Activated CD4-positive, CD25-positive, alpha-beta regulatory T cell treated with anti-CD3 and anti-CD28 coated beads, Interleukin-2, amount 50 U/mL, for 24 hours (primary cell): ENCODE measurements at regions not wholly inside any gene's neighbourhood (a gene's known extent, or its start where the extent isn't known, plus 50 kb on each side); places are given as distances from the start of the nearest gene placed in this dataset.

Experiments used
- ATAC-seq, 2 donors: fragments of 150-1000 bp; cut with Tn5 transposase; one replicate each; pipeline ENCODE4 v1.10.0; 2021; ENCODE audit warnings: mild to moderate bottlenecking in 1 of 2, moderate library complexity in 1 of 2

GRCh38 chr1:238152119-238152518 lies 261.4 kb upstream of the ZP4 start:
- no peak for ATAC-seq

GRCh38 chr1:238143038-238143437 lies 252.3 kb upstream of the ZP4 start:
- no peak for ATAC-seq

DNA sequence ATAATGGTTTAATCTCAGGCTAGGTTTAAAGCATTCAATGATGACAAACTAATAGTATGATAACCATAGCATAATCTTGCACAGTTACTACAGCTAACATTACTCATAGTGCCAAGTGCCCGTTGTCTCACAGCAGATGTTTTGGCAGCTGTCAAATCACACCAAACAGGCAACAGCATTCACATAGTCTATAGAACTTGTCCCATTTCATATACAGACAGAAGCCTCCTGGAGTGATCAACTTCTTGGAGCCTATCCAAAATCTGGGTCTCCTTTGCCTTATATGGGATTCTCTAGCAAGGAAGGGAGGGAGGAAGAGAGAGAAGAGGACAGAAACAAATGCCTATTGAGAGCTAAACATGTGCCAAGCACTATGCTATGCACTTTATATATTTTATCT lies 250.6 kb upstream of the ZP4 start:
- no peak for ATAC-seq

GRCh38 chr1:238139713-238140112 lies 249.0 kb upstream of the ZP4 start:
- ATAC-seq, result no peak

- ATAC-seq, result no peak
These were observed 247.4 kb upstream of the ZP4 start for GRCh38 chr1:238138059-238138626.

DNA sequence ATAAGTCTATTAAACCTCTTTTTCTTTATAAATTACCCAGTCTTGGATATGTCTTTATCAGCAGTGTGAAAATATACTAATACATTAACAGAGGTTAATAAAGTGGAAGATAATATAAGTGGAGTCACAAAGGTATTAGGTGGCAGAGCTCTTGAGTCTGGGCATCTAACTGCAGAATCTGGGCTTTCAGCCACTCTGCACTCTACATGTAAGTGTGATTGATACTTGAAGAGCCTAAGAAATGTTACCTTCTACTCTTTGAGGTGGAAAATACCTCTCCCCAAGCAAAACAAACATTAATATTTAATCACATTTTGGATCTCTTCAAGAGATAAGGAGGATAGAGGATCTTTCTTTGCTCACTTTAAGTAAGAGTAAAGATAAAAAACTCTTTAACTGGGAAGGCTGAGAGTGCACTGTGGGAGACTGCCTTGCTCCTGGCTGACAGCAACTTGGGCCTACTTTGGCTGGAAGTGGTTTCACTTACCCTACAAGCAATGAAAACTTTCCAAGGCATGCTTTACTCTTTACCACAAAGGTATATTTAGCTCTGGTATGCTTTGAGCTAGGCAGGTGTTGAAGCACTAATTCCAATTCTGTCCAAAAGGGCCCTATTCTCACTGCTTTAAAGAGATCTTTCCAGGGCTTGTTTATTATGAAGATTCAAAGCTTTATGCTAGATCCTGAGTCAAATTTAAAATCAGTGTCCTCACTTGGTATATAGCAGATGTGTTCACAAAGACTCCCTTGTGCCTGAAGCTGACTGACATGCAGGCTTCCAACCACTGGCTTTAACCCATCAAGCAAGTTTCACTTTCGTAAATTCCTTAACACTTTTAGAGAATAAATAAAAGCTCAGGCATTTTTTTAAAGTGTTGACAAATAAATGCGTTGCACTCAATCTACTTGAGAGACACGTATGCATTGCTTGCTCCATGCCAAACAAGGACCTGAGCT lies 245.3 kb upstream of the ZP4 start:
- no peak for ATAC-seq

GRCh38 chr1:238129677-238130076 lies 239.0 kb upstream of the ZP4 start:
- no peak for ATAC-seq

- ATAC-seq, result no peak
These were observed 232.5 kb upstream of the ZP4 start for GRCh38 chr1:238123201-238123600.

DNA sequence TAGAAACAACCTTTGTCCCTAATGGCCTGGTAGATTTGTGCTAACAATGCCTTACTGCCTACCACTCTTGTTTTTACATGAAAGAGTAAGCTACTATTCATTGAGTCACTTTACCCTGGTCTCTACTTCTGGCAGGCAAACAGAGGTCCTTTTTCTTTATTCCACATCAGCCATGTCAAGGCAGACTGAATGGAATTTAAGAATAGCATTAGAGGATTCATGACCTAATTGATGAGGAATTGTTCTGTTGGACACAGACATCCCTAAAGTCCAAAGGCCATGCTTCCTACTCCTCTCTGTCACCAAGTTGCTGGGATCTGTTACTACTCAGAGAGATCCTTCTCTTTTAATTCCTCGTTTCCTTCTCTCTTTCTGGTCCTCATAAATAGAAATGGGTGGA lies 229.1 kb upstream of the ZP4 start:
- ATAC-seq, result no peak

GRCh38 chr1:238119060-238119459 lies 228.3 kb upstream of the ZP4 start:
- no peak for ATAC-seq

- no peak for ATAC-seq
These were observed 225.1 kb upstream of the ZP4 start for GRCh38 chr1:238115852-238116251.

- ATAC-seq, result no peak
These were observed 222.4 kb upstream of the ZP4 start for GRCh38 chr1:238112952-238113621.

DNA sequence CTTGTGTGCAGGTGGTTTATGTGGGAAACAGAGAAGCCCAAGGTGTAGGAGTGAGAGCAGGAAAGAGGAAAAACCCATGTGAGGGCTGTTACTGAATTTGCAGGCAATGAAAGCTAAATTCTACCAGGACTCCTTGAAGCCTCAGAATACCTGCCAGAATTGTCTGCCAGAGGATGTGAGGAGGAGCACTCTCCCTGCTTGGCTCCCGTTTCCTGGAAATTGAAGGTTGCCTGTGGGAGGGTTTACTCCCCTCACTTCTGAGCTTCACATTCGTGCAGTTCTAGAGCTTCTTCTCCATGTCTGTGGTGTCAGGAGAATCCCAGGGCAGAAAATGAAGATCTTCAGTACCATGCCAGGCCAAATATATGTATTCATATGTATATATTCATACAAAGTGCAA lies 220.8 kb upstream of the ZP4 start:
- ATAC-seq, result no peak

DNA sequence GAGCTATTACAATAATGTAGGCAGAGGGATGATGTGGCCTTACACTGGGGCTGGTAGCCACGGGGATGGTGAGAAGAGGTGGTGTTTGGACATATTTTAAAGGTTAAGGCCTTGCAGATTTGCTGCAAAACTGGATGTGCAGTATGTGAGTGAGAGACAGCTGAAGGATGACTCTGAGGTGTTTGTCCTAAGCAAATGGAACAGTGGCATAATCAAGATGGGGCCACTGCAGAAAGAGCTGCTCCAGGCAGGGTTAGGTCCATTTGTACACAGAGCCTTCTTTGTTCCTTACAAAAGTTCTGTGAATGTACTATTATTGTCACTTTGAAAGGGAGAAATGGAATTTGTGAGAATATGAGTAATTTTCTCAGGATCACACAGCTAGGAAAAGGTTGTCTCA lies 220.4 kb upstream of the ZP4 start:
- ATAC-seq, result no peak

- no peak for ATAC-seq
These were observed 217.7 kb upstream of the ZP4 start for GRCh38 chr1:238108417-238108816.

DNA sequence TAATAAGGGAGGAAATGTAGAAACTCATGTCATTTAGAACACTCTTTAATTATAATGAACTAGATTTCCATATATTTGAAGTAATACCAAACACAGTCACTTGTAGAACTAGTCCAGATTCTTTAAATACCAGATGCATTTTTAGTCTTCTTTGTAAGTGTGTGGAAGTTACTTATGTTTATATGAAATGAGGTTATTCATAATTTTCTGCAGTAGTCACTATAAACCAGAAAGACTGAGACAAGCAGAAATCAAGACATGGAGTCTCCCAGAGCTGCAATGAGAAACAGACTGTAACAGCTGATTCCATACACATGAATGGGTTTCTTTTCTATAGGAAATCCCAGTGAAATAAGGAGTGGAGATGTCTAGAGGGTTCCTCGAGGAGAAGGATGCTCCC lies 216.6 kb upstream of the ZP4 start:
- ATAC-seq, result no peak

DNA sequence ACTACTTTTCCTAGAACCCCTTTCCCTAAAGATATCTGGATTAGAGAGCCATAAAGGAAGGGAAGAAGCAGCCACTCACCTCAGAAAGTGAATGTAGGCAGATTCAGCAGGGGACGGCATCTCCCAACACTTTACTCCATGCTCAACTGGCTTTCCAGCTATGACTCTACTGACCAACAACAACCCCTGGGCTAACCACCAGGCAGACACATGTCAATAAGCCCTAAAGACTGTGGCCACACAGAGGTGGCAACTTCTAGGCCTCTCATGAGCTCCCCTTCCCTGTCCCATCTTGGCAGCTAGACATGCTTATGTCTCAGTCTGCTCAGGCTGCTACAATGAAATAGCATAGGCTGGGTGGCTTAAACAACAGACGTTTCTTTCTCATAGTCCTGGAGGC lies 214.0 kb upstream of the ZP4 start:
- no peak for ATAC-seq

DNA sequence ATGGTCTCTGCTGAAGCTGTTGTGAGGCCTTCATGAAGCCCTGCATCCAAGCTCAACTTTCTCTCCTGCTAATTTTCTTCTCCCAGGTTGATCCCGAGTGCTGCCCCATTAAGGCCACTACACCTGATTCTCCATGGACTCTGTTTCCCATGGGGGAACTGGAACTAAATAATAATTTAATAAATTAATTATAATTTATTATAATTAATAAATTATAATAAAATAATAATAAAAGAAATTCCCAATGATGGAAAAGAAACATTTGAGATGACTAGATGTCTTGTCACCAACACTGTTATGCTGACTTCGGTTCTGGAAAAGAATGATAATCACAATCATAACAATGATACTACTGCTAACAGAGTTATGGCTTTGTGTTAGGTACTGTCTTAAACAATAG lies 211.2 kb upstream of the ZP4 start:
- no peak for ATAC-seq

DNA sequence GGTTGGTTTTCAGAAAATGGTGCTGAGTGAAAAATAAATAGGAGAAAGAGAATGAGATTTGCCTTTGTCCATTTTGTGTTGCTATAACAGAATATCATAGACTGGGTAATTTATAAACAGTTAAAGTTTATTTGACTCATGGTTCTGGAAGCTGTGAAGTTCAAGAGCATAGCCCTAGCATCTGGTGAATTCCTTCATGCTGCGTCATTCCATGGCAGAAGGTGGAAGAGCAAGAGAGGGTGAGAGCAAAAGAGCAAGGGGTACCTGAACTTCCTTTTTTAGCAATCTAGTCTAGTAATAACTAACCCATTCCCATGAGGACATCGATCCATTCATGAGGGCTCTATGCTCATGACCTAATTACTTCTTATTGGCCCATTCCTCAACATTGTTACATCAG lies 209.1 kb upstream of the ZP4 start:
- no peak for ATAC-seq

GRCh38 chr1:238089615-238090014 lies 198.9 kb upstream of the ZP4 start:
- no peak for ATAC-seq

DNA sequence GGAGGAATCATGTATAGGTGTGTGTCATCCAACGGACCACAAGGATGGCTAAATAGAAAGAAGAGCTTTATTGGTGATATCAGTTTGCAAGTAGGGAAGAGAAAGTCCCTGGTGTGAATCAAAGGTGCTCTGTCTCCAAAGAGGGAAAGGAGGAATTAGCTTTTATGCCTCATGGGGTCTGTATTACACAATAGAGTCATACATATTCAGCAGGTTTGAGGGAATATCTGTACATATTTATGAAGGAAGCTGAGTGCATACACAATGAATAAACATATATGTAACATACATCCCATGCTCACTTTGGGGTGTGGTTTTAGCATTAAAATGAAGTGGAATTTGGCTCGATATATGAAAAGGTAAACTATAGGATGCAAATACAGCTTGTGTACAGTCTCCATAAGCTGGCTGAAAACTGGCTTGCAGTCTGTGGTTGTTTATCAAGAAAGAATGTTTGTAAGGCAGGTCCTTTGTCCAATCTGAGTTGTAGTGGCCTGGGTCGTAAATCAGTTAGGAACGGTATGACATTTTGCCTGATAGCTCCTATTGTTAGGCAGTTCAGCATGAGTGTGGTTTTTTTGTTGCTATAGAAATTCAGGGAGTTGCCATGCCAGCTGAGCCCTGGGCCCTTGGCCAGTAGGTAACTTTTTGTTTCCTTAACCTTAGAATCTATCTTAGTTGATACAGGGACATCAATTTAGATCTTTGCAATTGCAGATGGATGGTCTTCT lies 198.0 kb upstream of the ZP4 start:
- ATAC-seq, result no peak

GRCh38 chr1:238073991-238074390 lies 183.3 kb upstream of the ZP4 start:
- no peak for ATAC-seq

- no peak for ATAC-seq
These were observed 180.3 kb upstream of the ZP4 start for GRCh38 chr1:238071061-238071460.
